Endothelial cell of umbilical vein (primary cell): ENCODE measurements at regions not wholly inside any gene's neighbourhood (a gene's known extent, or its start where the extent isn't known, plus 50 kb on each side); places are given as distances from the start of the nearest gene placed in this dataset.

Source experiments
- BruUV-seq: library from RNA; stranded (reverse); fragments of 400-500 nt; replicated peaks from 2 replicates; lab custom pipeline; 2021; lab: Mats Ljungman, UMichigan
- CTCF ChIA-PET: fragments of 300-600, 350-600 bp; sonication (Branson Sonifier 250); formaldehyde crosslinking; loops from one replicate; lab custom pipeline; 2021; ENCODE audit warnings: antibody characterized with exemption, inconsistent platforms; lab: Charles Lee
- POLR2A ChIA-PET: fragments of 300-600, 350-600 bp; sonication (Branson Sonifier 250); formaldehyde crosslinking; loops from one replicate; lab custom pipeline; 2021; ENCODE audit warnings: antibody characterized with exemption, inconsistent platforms; lab: Charles Lee
- DNase-seq: peaks from one replicate; pipeline ENCODE4 v3.0.0-alpha.2; 2011; ENCODE audit warnings: low read depth, low spot score
- FAIRE-seq: peaks from 2 replicates; lab custom pipeline; 2011; peaks lifted over from hg19 to GRCh38; lab: Jason Lieb, UNC
- H2AFZ ChIP-seq: 2 replicates; pipeline ENCODE4 v1.6.0; 2012; ENCODE audit warnings: low read depth, low read length, control low read depth, inconsistent platforms
- H3K27ac ChIP-seq: 2 replicates; pipeline ENCODE4 v1.5.1; 2011; ENCODE audit warnings: low read depth, mild to moderate bottlenecking, control low read depth, low read length, moderate library complexity; ENCODE audit not compliant: insufficient read depth
- H3K27me3 ChIP-seq, 2 experiments: 2 replicates each; pipeline versions ENCODE4 v1.6.0 to v1.6.1; 2011; ENCODE audit warnings: low read length in 2 of 2, mixed read lengths in 1 of 2; ENCODE audit not compliant: control insufficient read depth in 2 of 2, insufficient read depth in 2 of 2
- H3K36me3 ChIP-seq, 2 experiments: 2 replicates in 1 of 2; 3 replicates in 1 of 2; pipeline ENCODE4 v1.5.1; 2011; ENCODE audit warnings: low read length in 2 of 2, mild to moderate bottlenecking in 1 of 2, moderate library complexity in 1 of 2; ENCODE audit not compliant: control insufficient read depth in 2 of 2, insufficient read depth in 2 of 2; ENCODE audit errors: extremely low read depth in 1 of 2
- H3K4me1 ChIP-seq: 3 replicates; pipeline ENCODE4 v1.5.1; 2011; ENCODE audit warnings: mild to moderate bottlenecking, low read length; ENCODE audit not compliant: control insufficient read depth, insufficient read depth; ENCODE audit errors: extremely low read depth
- H3K4me2 ChIP-seq: 2 replicates; pipeline ENCODE4 v1.6.1; 2011; ENCODE audit warnings: low read length, control low read depth, mixed read lengths; ENCODE audit not compliant: insufficient read depth
- H3K4me3 ChIP-seq, 3 experiments: fragments of 200-600 bp in 1 of 3; sonication (generic), shearing (Covaris generic) in 1 of 3; replicated peaks in 1 of 3; 2 replicates each; pipeline ENCODE4 v1.5.1; 2011 to 2016; ENCODE audit warnings: control low read depth in 3 of 3, low read length in 3 of 3, mild to moderate bottlenecking in 2 of 3, inconsistent platforms in 1 of 3, low read depth in 1 of 3, moderate library complexity in 1 of 3; ENCODE audit not compliant: insufficient read depth in 1 of 3
- H3K79me2 ChIP-seq: 2 replicates; pipeline ENCODE4 v1.6.0; 2012; ENCODE audit warnings: low read length, inconsistent platforms; ENCODE audit not compliant: control insufficient read depth, insufficient read depth
- H3K9ac ChIP-seq: replicated peaks from 2 replicates; pipeline ENCODE3; 2011; ENCODE audit warnings: low read length, control low read depth; ENCODE audit not compliant: insufficient read depth; ENCODE audit errors: extremely low read depth
- H3K9me1 ChIP-seq: replicated peaks from 3 replicates; pipeline ENCODE4 v1.6.0; 2011; ENCODE audit warnings: mild to moderate bottlenecking, low read length; ENCODE audit not compliant: control insufficient read depth, insufficient read depth; ENCODE audit errors: extremely low read depth
- H3K9me3 ChIP-seq: replicated peaks from 2 replicates; pipeline ENCODE4 v1.5.1; 2012; ENCODE audit warnings: low read length, inconsistent platforms; ENCODE audit not compliant: control insufficient read depth, insufficient read depth
- H4K20me1 ChIP-seq: replicated peaks from 2 replicates; pipeline ENCODE3; 2011; ENCODE audit warnings: mild to moderate bottlenecking, low read length; ENCODE audit not compliant: control insufficient read depth, insufficient read depth; ENCODE audit errors: extremely low read depth
- CTCF ChIP-seq, 2 donors: IDR thresholded peaks; 1 replicate in 1 of 2; 2 replicates in 1 of 2; pipeline ENCODE4 v1.5.1; 2011; ENCODE audit warnings: low read length in 2 of 2, mild to moderate bottlenecking in 2 of 2, moderate library complexity in 2 of 2, control low read depth in 1 of 2, inconsistent platforms in 1 of 2, low read depth in 1 of 2; ENCODE audit not compliant: insufficient read depth in 1 of 2; ENCODE audit errors: extremely low read depth in 1 of 2
- EZH2 ChIP-seq: IDR thresholded peaks from 2 replicates; pipeline ENCODE4 v1.6.1; 2012; ENCODE audit warnings: borderline replicate concordance, low read depth, mild to moderate bottlenecking, moderate library complexity, low read length, inconsistent platforms; ENCODE audit not compliant: severe bottlenecking
- FOS ChIP-seq: IDR thresholded peaks from 2 replicates; pipeline ENCODE4 v1.6.1; 2011; ENCODE audit warnings: mild to moderate bottlenecking, low read length, moderate library complexity, borderline replicate concordance; ENCODE audit not compliant: insufficient read depth
- GATA2 ChIP-seq: IDR thresholded peaks from 2 replicates; pipeline ENCODE4 v1.7.0; 2011; ENCODE audit warnings: low read depth, mild to moderate bottlenecking, moderate library complexity, mixed read lengths, low read length; ENCODE audit not compliant: insufficient read length, insufficient read depth
- JUN ChIP-seq: IDR thresholded peaks from 2 replicates; pipeline ENCODE4 v1.6.1; 2011; ENCODE audit warnings: borderline replicate concordance, low read depth; ENCODE audit not compliant: insufficient read length, insufficient read depth
- MAX ChIP-seq: IDR thresholded peaks from 2 replicates; pipeline ENCODE4 v1.6.1; 2011; ENCODE audit not compliant: insufficient read depth, insufficient read length
- MYC ChIP-seq: IDR thresholded peaks from one replicate; pipeline ENCODE4 v1.6.1; 2011; ENCODE audit warnings: mild to moderate bottlenecking, low read depth, low read length
- POLR2A ChIP-seq: IDR thresholded peaks from 2 replicates; pipeline ENCODE4 v1.6.1; 2012; ENCODE audit warnings: low read depth, mild to moderate bottlenecking, control low read depth, low read length
- POLR2AphosphoS5 ChIP-seq: IDR thresholded peaks from 2 replicates; pipeline ENCODE4 v1.6.1; 2012; ENCODE audit warnings: low read depth, mild to moderate bottlenecking, control low read depth, low read length, moderate library complexity; ENCODE audit not compliant: insufficient read depth
- dilution Hi-C: fragments of 300-500 bp; cut with MboI; formaldehyde crosslinking; loops from one replicate; pipeline ENCODE4 v1.15.0; 2019; ENCODE audit warnings: low sequenced_read_pairs; ENCODE audit not compliant: extremely low pct_ligation_motif_present
- intact Hi-C: fragments of 100-400 bp; cut with micrococcal nuclease; formaldehyde crosslinking; loops from one replicate; pipeline ENCODE4 v1.10.0; 2022

- TF ChIP-seq EZH2: no peak
- no peak for TF ChIP-seq GATA2
- no peak for TF ChIP-seq FOS
- no peak for TF ChIP-seq JUN
- no peak for TF ChIP-seq MYC
- TF ChIP-seq MAX: no peak
- no peak for TF ChIP-seq POLR2A
- no peak for TF ChIP-seq POLR2AphosphoS5
- TF ChIP-seq CTCF (IDR thresholded peaks at IDR 0.05; ENCODE audit: extremely low read depth in 1 of 2, insufficient read depth in 1 of 2, low read depth in 1 of 2, low read length in 2 of 2): no peak
- POLR2A ChIA-PET: no interaction called here
- no peak for FAIRE-seq
Observed at GRCh38 chr4:166279261-166279660, 406.2 kb downstream of the TLL1 start.

More at GRCh38 chr4:166279261-166279660, 406.2 kb downstream of the TLL1 start:
- Histone ChIP-seq H2AFZ (no peak overlapping the region), H3K4me2 (no peak overlapping the region), H3K9me1 (no peaks in the 10 kb centered on the region), H3K79me2 (no peaks in the 10 kb centered on the region), H3K27ac (no peak overlapping the region), H3K36me3 (no peaks in the 10 kb centered on the region), H3K4me1 (no peaks in the 10 kb centered on the region), H3K27me3 (no peaks in the 10 kb centered on the region), H3K9ac (no peak overlapping the region), H4K20me1 (no peaks in the 10 kb centered on the region), H3K9me3 (no peaks in the 10 kb centered on the region), H3K4me3 (no peak overlapping the region)
- BruUV-seq: no TSS peak
- no peak for DNase-seq
- intact Hi-C loops (no loop called here), dilution Hi-C loops (no loop called here)
- CTCF ChIA-PET: no interaction called here
